HepG2 (cell line): ENCODE measurements at regions not wholly inside any gene's neighbourhood (a gene's known extent, or its start where the extent isn't known, plus 50 kb on each side); places are given as distances from the start of the nearest gene placed in this dataset.

Experiments used
- ARHGAP35 ChIP-seq: sonication (generic); formaldehyde crosslinking; IDR thresholded peaks from 2 replicates; pipeline ENCODE4 v1.9.0; 2022; ENCODE audit warnings: mild to moderate bottlenecking, inconsistent platforms, moderate library complexity, missing genetic modification reagents, borderline replicate concordance
- ARID4A ChIP-seq: sonication (generic); formaldehyde crosslinking; IDR thresholded peaks from 2 replicates; pipeline ENCODE4 v1.5.0; 2020; ENCODE audit warnings: mild to moderate bottlenecking, missing genetic modification reagents, borderline replicate concordance
- CEBPB ChIP-seq: IDR thresholded peaks from 2 replicates; pipeline ENCODE4 v1.6.1; 2011; ENCODE audit warnings: low read depth, low read length, improper control_type of control experiment, borderline replicate concordance
- HHEX ChIP-seq: IDR thresholded peaks from 2 replicates; pipeline ENCODE4 v1.6.1; 2016; ENCODE audit warnings: control low read depth
- HMG20A ChIP-seq: IDR thresholded peaks from 2 replicates; pipeline ENCODE4 v1.6.1; 2016; ENCODE audit warnings: borderline replicate concordance
- KLF12 ChIP-seq: sonication (generic); formaldehyde crosslinking; IDR thresholded peaks from 2 replicates; pipeline ENCODE4 v1.4.0; 2020; ENCODE audit warnings: missing genetic modification reagents, borderline replicate concordance
- MEIS2 ChIP-seq: sonication (generic); formaldehyde crosslinking; IDR thresholded peaks from 2 replicates; pipeline ENCODE4 v1.9.0; 2021; ENCODE audit warnings: mild to moderate bottlenecking, missing genetic modification reagents
- NFE2L1 ChIP-seq: sonication (generic); formaldehyde crosslinking; IDR thresholded peaks from 2 replicates; pipeline ENCODE4 v1.4.0; 2020; ENCODE audit warnings: missing genetic modification reagents, mild to moderate bottlenecking, borderline replicate concordance
- NR2C2 ChIP-seq: sonication (generic); formaldehyde crosslinking; IDR thresholded peaks from 2 replicates; pipeline ENCODE4 v1.4.0; 2020; ENCODE audit warnings: missing genetic modification reagents, mild to moderate bottlenecking, moderate library complexity, borderline replicate concordance
- PREB ChIP-seq: sonication (generic); formaldehyde crosslinking; IDR thresholded peaks from 2 replicates; pipeline ENCODE4 v1.4.0; 2020; ENCODE audit warnings: missing genetic modification reagents
- ZNF816 ChIP-seq: sonication (generic); formaldehyde crosslinking; IDR thresholded peaks from 2 replicates; pipeline ENCODE4 v1.8.0; 2022; ENCODE audit warnings: missing genetic modification reagents, mild to moderate bottlenecking, borderline replicate concordance
- ZNF83 ChIP-seq: sonication (generic); formaldehyde crosslinking; IDR thresholded peaks from 2 replicates; pipeline ENCODE4 v1.4.0; 2020; ENCODE audit warnings: missing genetic modification reagents, mild to moderate bottlenecking, borderline replicate concordance

GRCh38 chr7:130840599-130840998 lies 106.6 kb upstream of the KLF14 start:
- TF ChIP-seq ARID4A (CRISPR knock-in tag), result no peak
- no peak for TF ChIP-seq ZNF83 (CRISPR knock-in tag)
- TF ChIP-seq ZNF816, result no peak
- no peak for TF ChIP-seq NR2C2 (CRISPR knock-in tag)
- no peak for TF ChIP-seq PREB
- TF ChIP-seq NFE2L1 (CRISPR knock-in tag), result no peak
- no peak for TF ChIP-seq ARHGAP35 (CRISPR knock-in tag)
- TF ChIP-seq CEBPB, result no peak
- no peak for TF ChIP-seq HMG20A
- no peak for TF ChIP-seq MEIS2 (CRISPR knock-in tag)
- TF ChIP-seq HHEX (CRISPR knock-in tag), result no peak
- TF ChIP-seq KLF12 (CRISPR knock-in tag), result no peak
